DOHH2 (cell line): ENCODE measurements at regions not wholly inside any gene's neighbourhood (a gene's known extent, or its start where the extent isn't known, plus 50 kb on each side); places are given as distances from the start of the nearest gene placed in this dataset.

Source experiments
- CTCF ChIP-seq: fragments of 200-600 bp; sonication (generic); IDR thresholded peaks from one replicate; pipeline ENCODE4 v1.5.1; 2014; ENCODE audit warnings: antibody characterized with exemption, mild to moderate bottlenecking, low read depth, low read length; ENCODE audit not compliant: poor library complexity, severe bottlenecking
- EZH2phosphoT487 ChIP-seq: fragments of 200-600 bp; sonication (generic); IDR thresholded peaks from 2 replicates; pipeline ENCODE4 v1.6.1; 2017; ENCODE audit warnings: borderline replicate concordance, mild to moderate bottlenecking, antibody characterized with exemption, low read length, moderate library complexity, mixed read lengths

- TF ChIP-seq CTCF (no peak), EZH2phosphoT487 (no peak)
Measured at GRCh38 chr11:13874597-13874996, 87.9 kb upstream of the SPON1 start.
